22Rv1 (cell line): ENCODE measurements at regions not wholly inside any gene's neighbourhood (a gene's known extent, or its start where the extent isn't known, plus 50 kb on each side); places are given as distances from the start of the nearest gene placed in this dataset.

Experiments used
- ZFX ChIP-seq: fragments of 450-650 bp; IDR thresholded peaks from 2 replicates; pipeline ENCODE4 v1.6.1; 2017; ENCODE audit warnings: antibody characterized with exemption, borderline replicate concordance
- TF ChIP-seq, protein P1 (sequence below): fragments of 450-650 bp; IDR thresholded peaks from 2 replicates; pipeline ENCODE4 v1.5.1; 2017; ENCODE audit warnings: mild to moderate bottlenecking

DNA sequence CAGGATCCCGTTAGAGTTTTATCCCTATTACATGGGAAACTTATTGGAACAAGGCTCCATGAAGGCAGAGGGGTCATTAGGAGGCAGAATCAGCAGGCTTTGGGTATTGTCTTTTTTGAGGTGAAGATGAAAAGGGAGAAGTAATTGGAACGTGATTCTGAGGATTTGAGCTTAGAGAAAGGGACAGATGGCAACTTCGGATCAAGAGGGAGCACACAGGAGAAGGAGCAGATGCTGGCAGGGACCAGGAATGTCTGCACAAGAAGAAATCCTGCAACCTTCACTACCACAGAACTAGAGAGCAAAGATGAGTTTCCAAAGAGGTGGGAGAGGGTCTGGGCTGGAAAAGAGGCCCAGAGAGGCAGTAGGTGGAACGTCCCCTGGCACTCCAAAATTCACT is 202.8 kb downstream of the RRAGC start:
- TF ChIP-seq, protein P1, sequence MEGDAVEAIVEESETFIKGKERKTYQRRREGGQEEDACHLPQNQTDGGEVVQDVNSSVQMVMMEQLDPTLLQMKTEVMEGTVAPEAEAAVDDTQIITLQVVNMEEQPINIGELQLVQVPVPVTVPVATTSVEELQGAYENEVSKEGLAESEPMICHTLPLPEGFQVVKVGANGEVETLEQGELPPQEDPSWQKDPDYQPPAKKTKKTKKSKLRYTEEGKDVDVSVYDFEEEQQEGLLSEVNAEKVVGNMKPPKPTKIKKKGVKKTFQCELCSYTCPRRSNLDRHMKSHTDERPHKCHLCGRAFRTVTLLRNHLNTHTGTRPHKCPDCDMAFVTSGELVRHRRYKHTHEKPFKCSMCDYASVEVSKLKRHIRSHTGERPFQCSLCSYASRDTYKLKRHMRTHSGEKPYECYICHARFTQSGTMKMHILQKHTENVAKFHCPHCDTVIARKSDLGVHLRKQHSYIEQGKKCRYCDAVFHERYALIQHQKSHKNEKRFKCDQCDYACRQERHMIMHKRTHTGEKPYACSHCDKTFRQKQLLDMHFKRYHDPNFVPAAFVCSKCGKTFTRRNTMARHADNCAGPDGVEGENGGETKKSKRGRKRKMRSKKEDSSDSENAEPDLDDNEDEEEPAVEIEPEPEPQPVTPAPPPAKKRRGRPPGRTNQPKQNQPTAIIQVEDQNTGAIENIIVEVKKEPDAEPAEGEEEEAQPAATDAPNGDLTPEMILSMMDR = no peak
- no peak for TF ChIP-seq ZFX
